NCI-H510A (cell line): ENCODE measurements at regions not wholly inside any gene's neighbourhood (a gene's known extent, or its start where the extent isn't known, plus 50 kb on each side); places are given as distances from the start of the nearest gene placed in this dataset.
"Not testable (repeated sequence)": the region's sequence is repeated elsewhere in the genome, so short reads cannot be mapped to it uniquely, and the experiment has no call there.

Experiments
- DNase-seq: peaks from one replicate; lab custom pipeline; 2025; lab: John Stamatoyannopoulos, UW

DNA sequence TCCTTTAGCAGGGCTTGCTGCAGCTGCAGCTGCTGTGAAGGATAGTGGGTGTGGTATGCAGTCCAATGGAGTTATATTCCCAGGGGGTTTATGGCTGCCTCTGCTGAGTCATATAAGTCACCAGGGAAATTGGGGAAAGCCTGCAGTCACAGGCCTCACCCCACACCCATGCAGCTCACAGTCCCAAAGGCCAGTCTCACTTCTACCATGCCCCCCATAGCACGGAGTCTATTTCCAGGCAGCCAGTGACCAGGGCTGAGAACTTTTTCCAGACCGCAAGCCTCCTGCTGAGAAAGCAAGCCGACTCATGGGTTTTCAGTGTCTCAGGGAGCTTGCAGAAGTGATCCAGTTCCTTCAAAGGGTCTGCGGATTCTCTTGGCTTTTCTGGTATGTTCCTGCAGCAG, 322.4 kb upstream of the CLEC14A start:
- DNase-seq: no peak

DNA sequence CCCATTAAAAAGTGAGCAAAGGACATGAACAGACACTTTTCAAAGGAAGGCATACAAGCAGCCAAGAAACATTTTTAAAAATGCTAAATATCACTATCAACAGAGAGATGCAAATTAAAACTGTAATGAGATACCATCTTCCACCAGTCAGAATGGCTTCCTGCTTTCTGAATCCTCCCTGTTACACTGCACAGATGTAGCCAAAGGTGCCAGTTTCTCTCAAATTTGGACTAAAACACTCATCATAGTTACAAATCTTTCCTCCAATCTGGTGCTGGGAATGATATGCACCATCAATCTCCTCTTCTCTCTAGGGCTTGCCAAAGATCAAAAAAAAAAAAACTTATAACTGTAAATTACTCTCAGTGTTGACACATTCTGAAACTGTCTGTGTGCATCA, 311.8 kb upstream of the CLEC14A start:
- no peak for DNase-seq

DNA sequence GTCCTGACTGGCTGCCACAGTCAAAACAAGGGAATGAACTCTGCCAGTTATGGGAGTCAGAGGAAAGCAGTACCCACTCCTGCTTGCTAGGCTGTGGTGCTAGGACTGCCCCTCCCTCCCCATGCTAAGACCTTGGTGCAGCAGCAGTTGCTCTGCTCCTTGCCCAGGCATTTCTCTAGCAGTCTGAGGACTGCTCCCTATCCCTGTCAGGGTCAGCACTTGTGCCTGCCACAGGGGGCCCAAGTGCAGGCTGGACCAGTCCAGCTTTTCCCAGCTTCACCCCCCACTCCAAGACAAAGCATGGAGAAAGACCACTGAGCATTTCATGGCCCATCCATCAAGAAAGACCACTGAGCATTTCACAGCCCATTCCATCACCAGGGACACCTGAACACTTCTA, 305.8 kb upstream of the CLEC14A start:
- DNase-seq: no peak

DNA sequence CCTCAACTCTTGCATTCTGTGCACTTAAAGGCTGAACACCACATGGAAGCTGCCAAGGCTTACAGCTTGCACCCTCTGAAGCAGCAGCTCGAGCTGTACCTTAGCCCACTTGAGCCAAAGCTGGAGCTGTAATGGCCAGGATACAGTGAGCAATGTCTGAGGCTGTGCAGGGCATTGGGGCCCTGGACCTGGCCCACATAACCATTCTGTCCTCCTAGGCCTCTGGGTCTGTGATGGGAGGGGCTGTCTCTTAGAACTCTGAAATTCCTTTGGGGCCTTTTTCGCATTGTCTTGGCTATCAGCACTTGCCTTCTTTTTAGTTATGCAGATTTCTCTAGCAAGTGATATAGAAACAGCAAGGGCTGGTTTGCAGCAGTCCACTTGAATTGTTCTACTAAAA, 303.8 kb upstream of the CLEC14A start:
- DNase-seq: no peak

DNA sequence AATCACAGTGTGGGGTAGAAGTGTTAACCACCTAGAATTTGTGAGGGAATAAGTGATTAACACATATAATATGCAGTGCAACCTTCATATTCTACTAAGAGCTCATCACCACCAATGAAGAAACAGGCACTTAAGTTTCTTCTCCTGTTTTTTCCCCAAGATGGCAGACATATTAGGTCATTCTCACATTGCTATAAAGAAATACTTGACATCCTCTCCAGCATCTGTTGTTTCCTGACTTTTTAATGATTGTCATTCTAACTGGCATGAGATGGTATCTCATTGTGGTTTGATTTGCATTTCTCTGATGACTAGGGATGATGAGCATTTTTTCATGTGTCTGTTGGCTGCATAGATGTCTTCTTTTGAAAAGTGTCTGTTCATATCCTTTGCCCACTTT, 301.5 kb upstream of the CLEC14A start:
- DNase-seq: not testable (repeated sequence)

DNA sequence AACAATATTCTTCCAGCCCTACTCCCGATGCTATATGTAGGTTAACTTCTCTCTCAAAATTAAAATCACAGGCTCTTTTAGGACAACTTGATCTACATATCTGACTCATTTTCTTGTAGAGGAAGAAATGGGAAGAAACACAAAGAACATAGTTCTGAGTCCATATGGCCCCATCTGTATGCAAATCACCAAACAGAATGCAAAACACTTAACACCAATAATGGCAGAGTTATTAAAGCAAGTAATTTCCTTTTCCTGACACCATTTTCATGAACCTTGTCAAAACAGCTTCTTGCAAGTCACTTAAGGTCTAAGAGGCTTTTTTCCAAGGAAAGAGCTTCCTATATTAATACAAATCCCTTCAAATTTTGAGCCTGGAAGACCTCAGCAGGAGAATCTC, 300.4 kb upstream of the CLEC14A start:
- DNase-seq: no peak

DNA sequence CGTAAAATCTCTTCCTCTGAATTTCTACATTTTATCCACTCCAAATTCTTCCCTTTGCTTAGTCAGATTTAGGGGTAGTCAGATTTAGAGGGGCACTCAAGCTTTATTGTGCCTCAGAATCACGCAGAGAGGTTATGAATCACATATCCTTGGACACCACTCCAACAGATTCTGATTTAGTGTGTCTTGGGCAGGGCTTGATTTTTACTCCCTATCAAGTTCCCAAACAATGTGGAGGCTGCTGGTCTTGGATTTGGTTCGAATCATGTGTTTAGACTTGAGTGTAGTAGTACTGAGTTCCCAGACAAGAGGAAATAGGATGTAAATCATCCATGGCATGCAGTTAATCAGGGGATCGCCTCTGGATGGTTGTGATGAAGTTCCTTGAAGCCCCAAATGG, 298.1 kb upstream of the CLEC14A start:
- DNase-seq: no peak

DNA sequence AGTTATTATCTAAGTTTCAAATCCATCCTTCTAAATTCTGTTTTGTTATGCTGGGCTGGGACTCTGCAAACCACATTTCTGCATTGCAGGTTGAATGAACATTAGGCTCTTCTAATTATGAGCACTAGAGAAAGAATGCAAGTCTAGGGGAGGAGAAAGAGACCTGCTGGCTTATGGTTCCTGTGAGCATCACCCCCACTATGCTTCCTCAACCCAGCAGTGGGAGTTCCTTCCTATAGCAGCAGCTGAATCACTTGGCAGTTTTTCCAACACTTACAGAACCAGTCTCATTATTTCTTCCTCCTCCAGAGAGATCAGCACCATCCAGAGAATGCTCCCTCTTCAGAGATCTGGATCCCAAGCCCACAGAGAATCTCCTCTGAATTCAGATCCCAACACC, 297.7 kb upstream of the CLEC14A start:
- no peak for DNase-seq

DNA sequence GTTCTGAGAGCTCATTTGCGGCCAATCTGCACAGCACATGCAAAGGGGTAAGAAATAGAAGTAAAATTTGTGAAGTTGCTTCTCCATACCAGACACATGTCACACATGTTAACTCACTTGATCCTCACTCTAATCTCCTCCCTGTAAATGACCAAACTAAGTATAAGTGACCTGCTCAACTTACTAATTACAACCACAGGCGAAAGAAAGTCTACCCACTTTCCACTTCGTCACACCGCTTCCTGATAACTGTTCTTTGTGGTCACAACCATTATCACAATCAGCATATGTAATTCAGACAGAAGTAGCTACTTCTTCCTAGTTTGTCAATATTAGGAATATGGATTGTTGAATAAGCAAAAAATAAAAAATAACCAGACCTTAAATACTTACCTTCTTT, 293.7 kb upstream of the CLEC14A start:
- no peak for DNase-seq

DNA sequence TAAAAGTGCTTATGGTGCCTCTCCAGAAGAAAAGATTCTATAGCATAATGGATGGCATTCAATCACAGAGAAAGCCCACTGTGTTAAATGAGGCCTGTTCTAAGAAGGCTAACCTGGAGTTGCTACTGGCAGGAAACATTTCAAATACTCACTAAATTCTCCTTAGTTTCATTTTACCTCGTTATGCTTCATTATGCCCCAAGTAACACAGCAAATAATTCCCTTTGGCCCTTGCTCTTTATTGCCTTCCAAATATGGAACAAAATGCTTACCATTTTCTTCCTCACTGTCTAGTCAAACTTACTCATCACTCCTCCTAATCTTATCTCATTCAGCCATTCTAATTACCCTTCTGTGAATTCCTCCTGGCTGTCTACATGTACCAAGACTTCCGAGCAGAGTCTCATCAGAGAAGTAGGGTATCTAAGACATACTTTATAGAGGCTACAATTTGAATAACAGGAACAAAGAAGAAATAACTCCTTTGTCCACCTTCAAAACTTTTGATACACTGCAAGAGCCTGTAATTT, 292.1 kb upstream of the CLEC14A start:
- DNase-seq: no peak

DNA sequence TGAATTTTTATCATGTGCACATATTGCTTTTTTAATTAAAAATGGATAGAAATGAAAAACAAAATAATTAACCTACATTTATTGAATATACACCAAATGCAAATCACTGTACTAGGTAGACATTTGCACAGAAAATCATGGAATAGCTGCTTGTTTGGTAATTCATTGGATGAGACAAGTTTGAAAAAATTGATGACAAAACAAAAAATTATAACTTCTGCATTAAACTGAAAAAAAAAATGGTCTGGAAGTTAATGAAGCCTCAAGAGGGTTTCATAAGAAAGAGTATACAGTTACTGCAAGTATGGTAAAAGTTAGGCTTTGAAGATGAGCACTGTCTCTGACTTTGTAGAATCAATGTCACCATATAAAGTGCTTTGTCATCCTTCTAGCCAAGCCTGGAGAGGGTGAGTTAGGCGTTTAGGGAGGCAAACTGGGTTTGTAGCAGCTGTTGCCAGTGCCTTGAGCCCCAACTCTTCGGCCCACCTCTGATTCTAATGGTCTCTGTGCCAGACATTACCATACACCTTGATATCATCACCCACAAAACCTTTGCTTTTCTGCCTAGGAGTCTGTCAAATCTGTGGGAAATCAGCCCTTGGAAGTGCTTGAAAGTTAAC, 291.1 kb upstream of the CLEC14A start:
- no peak for DNase-seq

DNA sequence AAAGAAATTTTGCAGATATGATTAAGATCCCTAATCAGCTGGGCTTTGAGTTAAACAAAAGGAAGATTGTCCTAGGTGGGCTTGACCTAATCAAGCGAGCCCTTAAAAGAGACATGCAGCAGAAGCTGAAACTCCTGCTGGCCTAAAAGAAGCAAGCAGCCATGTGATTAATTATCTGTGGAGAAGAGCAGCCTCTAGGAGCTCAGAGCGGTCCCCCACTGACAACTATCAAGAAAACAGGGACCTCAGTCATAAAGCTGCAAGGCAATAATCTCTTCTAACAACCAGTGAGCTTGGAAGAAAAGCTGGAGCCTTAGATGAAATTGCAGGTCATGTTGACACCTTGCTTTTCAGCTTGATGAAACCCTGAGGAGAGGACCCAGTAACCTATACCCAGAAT, 288.9 kb upstream of the CLEC14A start:
- DNase-seq: no peak

DNA sequence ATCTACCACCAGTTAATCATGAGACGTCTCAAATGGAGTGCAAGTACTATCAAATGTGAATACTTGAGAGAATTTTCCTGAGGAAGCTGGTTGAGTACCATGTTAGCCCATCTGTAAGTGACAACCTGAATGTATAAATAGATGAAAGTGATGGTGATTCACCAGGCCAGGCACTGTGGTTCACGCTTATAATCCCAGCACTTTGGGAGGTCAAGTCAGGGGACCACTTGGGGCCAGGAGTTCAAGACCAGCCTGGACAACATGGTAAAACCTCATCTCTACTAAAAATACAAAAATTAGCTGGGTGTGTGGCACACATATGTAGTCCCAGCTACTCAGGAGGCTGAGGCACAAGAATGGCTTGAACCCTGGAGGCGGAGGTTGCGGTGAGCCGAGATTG, 288.0 kb upstream of the CLEC14A start:
- not testable (repeated sequence) for DNase-seq

DNA sequence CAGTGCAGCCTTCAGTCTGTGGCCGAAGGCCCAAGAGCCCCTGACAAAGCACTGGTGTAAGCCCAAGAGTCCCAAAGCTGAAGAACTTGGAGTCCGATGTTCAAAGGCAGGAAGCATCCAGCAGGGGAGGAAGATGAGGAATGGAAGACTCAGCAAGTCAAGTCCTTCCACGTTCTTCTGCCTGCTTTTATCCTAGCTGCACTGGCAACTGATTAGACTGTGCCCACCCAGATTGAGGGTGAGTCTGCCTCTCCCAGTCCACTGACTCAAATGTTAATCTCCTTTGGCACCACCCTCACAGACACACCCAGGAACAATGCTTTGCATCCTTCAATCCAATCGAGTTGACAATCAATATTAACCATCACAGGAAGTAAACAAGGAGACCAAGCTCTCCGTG, 282.2 kb upstream of the CLEC14A start:
- DNase-seq: not testable (repeated sequence)

DNA sequence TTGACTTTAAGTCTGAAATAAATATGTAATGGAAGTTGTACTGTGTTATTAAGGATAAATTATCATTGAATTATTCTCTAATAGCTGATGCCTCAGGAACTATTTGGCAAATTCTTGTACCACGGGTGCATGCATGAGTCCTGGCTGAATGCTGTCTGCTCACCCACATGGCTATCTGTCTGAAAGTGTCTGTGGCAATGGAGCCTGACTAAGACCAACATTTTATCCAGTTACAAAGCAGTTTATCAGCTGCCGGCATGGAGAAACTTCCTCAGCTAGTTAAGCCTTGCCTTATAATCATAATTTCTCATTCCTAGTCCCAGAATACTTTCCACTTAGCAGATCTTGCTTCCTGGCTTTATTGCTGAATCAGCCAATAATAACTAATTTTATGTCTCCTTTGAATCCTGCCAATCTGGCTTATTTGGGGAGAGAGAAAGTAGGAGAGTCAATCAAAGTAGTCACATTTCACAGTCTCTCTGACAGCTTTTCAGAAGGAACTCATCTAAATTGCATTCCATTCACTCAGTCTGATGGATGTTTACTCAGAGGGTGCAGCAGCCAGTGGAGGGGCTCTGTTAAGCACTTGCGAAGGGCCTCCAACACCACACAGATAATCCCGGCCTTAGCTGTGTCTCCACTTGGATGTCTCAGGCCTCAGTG, 280.6 kb upstream of the CLEC14A start:
- DNase-seq: no peak

DNA sequence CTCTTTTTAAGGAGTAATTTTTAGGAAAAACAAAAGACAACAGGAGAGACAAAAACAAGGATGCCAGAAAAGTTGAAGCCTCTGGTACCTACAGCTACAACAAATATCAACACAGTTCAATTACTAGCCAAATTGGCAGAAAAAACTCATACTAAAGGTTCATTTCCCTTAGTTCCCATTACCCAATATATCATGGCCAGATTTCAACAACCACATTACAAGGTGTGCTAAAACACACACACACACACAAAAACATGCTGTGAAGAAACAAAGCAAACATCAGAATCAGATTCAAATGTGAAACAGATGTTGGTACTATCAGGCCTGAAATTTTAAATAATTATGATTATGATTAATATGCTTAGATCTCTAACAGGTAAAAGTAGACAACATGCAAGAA, 272.7 kb upstream of the CLEC14A start:
- no peak for DNase-seq

DNA sequence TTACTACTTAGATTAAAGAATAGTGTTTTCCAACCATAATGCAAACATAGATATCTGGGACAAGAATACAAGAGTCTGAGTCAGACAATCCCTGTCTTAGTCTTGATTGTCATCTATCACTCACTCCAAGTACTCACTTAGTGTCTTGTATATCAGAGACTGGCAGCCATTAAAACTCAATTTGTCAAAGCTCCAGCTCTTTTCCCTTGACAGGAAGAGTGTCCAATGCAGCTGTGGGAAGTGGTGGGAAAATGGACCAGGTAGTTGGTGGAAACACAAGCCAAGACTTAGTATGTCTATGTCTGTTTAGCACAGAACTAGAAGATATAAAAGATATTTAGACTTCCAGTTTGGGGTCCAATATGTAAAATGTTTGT, 271.6 kb upstream of the CLEC14A start:
- no peak for DNase-seq

DNA sequence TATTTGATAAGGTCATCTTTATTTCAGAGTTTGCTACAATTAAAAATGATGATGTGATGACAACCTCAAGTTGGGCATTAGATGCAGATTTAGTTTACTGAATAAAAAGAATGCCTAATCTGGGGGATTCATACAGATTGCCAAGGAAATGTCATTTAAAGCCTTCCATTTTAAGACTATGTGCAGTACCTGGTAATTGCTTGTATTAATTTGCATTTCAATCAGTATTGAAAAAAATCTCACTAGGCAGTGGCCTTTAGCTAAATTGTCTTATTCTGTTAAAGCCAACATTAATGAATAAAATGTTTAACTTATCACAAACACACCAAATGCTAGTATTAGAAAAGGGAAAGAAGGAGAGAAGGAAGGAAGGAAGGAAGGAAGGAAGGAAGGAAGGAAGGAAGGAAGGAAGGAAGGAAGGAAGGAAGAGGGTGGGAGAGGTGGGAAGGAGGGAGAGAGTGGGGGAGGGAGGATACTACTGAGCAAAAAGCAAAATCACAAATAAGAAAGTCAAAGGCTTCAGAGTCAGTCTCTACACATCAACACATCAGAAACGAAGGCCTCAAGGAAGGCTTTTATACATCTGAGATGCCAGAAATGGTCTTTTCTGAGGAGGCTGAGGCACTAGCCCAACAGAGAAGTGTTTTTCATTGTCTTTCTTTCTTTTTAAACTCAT, 271.1 kb upstream of the CLEC14A start:
- DNase-seq: no peak

DNA sequence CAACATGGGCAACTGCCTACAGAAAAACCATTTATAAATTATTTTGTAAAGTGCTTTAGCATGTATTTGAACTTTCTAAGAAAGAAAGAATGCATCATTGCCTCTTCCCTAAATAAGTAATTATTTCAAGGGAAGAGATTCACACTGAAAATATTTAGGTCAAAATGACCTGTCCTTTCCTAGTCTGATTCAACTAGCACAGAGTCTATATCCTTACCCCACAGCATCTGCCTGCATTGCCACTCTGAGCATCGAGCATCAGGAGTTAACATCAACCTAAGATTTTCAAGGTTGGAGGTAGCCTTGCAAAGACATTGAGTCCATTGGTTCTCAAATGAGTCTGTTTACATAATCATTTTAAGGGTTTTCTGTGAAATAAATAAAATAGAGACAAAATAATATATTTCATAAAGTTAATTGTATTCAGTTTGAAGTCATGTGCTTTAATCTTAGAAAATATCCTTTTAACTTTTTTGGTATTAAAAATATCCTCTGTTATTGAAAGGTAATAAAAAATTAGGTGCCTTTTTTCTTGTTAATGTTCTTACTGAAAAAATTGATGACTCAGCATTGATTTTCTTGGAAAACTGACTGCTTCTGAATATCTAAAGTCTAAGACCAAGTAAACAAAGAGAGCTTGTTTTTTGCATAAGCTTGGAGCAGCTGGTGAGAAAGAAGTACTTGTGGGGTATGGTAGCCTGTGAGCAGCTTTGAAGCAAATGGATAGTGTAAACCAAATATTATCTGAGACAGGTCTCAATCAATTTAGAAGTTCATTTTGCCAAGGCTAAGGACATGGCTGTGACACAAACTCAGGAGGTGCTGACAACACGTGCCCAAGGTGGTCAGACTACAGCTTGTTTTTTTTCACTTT, 269.0 kb upstream of the CLEC14A start:
- no peak for DNase-seq

DNA sequence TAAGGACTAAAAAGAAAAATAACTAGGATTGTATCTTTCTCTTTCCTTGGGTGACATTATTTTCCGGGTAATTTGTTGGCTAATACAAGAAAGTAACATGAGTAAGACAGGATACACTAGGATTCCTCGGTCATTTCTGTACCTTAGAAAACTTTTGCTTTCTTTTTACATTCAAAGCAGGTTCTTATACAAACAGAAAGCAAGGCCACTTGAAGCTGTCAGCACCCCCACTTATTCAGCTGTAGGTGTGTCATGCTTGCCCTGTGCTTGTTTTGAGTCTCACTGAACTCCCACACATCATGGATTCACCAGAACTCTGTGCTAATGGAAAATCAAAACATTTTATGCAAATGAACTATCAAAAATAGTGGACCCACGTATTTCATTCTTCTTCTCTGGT, 266.8 kb upstream of the CLEC14A start:
- peak; percentile 6 for DNase-seq

DNA sequence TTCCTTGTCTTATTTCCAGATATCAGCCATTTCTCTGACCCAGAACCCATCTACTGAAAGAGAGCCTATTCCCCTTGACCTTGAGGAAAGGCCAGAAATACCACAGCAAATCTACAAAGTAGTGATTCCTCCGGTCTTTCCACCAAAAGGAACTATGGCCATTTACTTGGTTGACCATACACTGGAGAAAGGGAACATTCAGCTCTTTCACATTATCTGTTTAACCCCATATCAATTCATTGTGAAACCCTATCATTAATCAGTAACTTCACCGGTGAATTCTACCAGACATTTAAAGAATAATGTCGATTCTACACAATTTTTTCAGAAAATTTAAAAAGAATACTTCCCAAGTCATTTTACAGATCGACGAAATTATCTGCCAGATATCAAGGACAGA, 265.7 kb upstream of the CLEC14A start:
- DNase-seq: no peak

DNA sequence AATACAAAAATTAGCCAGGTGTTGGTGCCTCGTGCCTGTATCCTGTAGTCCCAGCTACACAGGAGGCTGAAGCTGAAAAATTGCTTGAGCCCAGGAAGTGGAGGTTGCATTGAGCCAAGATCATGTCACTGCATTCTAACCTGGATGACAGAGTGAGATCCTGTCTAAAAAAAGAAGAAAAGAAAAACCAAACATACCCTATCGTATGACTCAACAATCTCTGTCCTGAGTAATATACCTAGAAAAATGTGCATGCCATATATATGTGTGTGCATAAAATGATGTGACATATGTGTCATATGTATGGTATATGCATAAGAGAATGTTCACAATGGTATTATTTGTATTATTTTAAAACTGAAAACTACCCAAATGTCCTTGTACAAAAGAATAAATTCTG, 261.5 kb upstream of the CLEC14A start:
- DNase-seq: no peak

DNA sequence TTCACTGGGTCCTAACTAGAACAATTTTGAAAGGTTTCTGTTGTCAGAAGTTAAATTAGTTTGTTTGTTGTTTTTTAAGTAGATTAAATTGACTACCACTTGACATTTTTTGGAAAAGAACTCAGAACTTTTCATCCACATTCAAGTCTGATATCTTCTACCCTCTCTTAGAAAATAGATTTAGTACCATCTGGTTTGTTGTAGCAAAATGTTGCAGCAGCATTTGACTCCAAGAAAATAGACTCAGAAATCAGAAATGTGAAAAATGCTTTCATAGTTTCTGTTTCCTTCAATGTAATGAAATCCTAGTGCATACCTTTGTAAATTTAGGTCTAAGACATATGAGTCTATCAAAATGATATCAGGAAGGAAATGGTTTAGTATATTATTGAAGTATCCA, 256.3 kb upstream of the CLEC14A start:
- no peak for DNase-seq
